ENCODE measurements at regions not wholly inside any gene's neighbourhood (a gene's known extent, or its start where the extent isn't known, plus 50 kb on each side); places are given as distances from the start of the nearest gene placed in this dataset.

- no peak for DNase-seq (ENCODE audit: low spot score)
These were observed 569.0 kb upstream of the SORCS1 start for GRCh38 chr10:107733328-107734130.

GRCh38 chr10:107732045-107732444 is 567.5 kb upstream of the SORCS1 start:
- no peak for DNase-seq (ENCODE audit: low spot score)

DNA sequence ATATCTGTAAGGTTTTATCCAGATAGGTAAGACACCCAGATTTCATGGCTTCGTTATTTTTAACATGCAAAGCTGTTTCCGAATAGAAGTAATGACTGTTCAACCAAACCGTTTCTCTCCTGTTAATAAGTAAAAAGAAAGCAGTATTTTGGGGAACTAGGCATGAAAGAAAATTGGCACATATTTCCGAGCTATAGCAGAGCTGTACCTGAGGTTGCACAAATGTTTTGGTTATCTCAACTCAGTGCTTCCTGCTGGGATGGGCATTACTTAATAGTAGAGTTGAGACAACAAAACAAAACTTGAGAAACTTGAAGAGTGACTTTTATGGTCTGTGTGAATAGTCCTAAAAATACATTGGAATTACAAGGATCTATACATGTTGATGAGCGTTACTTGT is 564.3 kb upstream of the SORCS1 start:
- DNase-seq (ENCODE audit: low spot score): peak; percentile 21

DNA sequence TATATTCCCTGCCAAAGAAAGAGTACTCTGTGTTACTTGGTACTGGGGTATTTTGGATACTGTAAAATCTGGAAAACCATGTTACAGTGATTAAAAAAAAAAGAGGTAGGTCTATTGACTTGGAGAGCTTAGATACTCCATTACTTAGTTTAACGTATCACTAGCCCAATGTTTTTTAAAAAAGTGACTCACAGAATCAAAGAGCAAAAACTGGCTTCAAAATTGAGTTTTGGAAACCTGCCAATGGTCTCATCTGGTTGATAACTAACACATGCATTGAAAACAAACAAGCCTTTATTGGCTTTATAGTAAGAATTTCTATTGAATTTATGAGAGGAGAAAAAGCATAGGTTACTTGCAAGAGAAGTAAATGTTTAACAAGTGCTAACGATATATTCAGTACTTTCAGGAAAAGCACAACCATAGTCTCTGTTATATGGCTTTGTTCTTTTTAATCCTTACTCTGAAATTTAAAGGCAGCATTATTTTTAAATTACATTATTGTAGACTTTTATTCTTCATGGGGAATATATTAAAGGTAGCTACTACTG is 563.3 kb upstream of the SORCS1 start:
- peak; percentile 54 for DNase-seq (ENCODE audit: low spot score)

- no peak for DNase-seq (ENCODE audit: low spot score)
These were observed 554.4 kb upstream of the SORCS1 start for GRCh38 chr10:107718864-107719263.

- no peak for DNase-seq (ENCODE audit: low spot score)
These were observed 552.5 kb upstream of the SORCS1 start for GRCh38 chr10:107717046-107717445.

DNA sequence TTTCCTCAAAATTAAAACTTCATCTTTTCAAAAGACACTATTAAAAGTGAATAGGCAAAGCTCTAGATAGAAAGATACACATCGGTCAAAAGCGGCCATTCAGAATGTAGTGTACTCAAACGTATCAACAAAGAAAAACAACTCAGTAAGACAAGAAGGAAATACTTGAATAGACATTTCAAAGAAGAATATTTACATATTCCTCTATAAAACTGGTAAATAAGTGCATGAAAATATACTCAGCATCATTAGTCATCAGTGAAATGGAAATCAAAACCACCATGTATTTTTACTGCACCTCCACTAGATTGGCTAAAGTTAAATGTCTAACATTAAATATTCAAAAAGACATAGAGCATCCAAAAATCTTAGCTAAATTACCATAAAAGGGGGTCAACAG is 551.1 kb upstream of the SORCS1 start:
- no peak for DNase-seq (ENCODE audit: low spot score)

DNA sequence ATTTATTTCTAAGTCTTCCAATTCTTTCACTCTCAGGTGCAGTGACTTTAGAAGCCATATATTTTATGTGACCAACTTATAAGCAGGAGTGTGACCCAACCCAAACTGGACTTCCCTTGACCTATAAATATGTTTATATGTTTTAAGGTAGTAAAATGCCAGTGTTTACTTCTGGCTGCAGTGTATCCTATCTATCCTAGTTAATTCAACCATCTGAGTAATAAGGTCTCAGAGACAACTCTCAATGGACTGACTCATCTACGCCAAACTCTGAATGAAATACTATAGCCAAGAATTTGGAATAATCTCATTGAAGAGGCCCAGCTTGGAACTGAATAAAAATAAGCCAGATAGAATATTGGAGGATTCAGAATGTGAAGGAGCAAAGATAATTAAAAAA is 544.5 kb upstream of the SORCS1 start:
- DNase-seq (ENCODE audit: low spot score): no peak

DNA sequence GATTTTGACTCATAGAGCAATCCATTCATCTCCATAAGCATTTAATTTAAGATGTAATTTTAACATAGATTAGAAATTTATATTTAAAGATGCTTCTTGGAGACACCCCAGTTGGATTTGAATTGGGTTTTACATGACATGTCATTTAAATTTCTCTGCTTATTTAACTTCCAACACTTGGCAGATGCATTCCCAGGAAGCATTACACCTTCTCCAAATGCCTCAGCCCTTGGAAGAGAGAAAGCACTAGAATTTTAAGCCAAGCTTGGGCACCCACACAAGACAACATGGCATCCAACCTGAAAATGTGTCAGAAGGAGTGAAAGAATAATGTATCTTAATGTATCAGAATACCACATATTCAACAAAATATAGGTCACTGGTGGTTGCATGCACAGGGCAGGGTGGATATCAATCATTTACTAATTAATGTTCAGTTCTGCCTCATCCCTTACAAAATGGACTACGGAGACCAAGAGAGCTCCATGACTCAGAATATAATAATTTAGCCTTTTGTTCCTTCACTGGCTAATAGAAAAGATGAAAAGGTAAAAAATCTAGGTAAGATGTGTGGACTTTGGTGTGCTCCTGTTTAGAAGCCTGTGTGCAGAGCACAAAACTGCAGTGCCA is 541.7 kb upstream of the SORCS1 start:
- DNase-seq (ENCODE audit: low spot score): no peak

- DNase-seq (ENCODE audit: low spot score): no peak
These were observed 537.4 kb upstream of the SORCS1 start for GRCh38 chr10:107701943-107702342.

DNA sequence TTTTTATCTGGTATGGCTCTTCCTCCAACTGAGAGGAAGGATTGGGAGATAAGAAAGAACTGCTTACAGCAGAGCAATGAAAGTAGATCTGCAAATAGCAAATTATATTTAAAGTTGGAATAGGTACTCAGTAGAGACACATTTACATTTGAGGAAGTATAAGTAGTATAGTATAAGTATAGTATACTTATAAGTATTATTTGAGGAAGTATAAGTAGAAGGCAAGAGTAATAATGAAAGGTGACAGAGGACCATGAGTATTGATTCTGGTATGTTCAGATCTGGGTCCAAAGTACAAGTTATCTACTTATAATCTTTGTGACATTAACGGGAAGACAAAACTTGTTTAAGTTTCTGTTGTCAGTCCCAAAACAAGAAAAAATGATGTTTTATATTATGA is 527.6 kb upstream of the SORCS1 start:
- no peak for DNase-seq (ENCODE audit: low spot score)

GRCh38 chr10:107689323-107689722 is 524.8 kb upstream of the SORCS1 start:
- no peak for DNase-seq (ENCODE audit: low spot score)

- DNase-seq (ENCODE audit: low spot score): no peak
These were observed 523.2 kb upstream of the SORCS1 start for GRCh38 chr10:107687701-107688100.

- DNase-seq (ENCODE audit: low spot score): peak; percentile 12
These were observed 521.6 kb upstream of the SORCS1 start for GRCh38 chr10:107686095-107686494.

DNA sequence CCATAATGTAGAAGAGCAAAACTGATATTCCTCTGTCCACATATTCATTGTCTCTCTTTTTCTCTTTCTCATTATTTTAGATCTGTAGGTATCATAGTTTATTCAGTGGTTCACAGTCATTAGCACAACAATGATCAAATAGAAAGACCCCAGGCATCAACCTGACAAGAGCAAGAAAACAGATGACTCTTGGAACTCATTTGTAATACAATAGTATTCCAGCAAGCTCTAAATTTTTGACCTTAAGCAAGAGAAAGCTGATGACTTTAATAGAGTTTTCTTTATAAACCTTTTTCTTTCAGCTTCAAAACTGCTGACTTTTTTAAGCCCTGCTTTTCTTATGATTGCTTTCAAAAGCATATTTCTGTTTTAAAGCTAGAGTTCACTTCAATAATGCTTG is 507.5 kb upstream of the SORCS1 start:
- no peak for DNase-seq (ENCODE audit: low spot score)

DNA sequence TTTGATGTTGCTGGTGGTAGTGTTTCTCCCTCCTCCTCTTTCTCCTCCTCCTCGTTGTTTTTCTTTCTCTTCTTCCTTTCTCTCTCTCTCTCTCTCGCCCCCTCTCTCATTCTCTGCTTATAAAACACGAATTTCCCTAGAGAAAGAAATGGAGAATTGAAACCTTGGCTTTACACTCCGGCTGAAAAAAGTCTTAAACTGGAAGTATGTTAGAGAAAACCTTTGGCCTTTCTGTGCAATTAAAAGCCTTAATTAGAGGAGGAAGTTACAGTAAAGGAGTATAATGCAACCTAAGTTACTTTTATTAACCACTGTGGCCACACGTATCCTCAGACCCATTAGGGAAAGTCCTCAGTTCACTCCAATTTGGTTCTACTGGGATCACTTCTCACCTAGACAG is 501.7 kb upstream of the SORCS1 start:
- no peak for DNase-seq (ENCODE audit: low spot score)

GRCh38 chr10:107665459-107665858 is 501.0 kb upstream of the SORCS1 start:
- DNase-seq (ENCODE audit: low spot score): no peak

DNA sequence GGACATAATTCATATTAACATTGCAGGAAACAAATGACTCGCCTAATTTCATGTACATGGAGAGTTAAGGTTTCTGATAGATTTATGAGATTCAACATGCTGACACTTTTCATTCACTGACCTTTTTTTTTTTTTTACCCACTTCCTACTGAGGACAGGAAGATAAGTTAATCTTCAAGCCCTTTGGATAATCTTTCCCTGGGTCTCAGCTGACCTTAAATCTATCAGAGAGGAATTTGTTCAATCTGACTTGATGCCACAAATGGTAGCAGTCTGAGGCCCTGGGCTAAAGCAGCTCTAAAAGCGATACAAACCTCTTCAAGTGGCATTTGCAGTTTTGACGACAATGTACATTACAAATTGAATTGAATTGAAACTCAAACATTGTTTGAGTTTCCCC is 493.3 kb upstream of the SORCS1 start:
- no peak for DNase-seq (ENCODE audit: low spot score)

- DNase-seq (ENCODE audit: low spot score): no peak
These were observed 492.4 kb upstream of the SORCS1 start for GRCh38 chr10:107656932-107657331.

GRCh38 chr10:107653832-107654287 is 489.4 kb upstream of the SORCS1 start:
- peak; percentile 48 for DNase-seq (ENCODE audit: low spot score)

DNA sequence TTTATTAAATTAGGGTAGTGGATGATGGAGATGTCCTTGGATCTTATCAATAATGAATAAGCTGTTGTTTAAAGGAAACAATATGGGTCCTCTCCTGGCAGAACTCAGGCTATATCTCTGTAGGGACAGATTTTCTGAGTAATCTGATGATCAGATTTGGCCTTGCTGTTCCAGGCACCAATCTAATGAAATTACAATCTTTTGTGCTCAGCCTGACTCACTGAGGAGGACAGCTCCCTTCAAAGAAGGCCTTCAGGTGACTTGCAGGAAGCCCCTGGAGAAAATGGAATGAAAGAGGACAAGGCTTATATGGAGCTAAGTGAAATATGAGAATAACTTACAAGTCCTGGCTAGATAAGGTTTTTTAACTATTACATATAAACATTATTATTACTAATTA is 486.4 kb upstream of the SORCS1 start:
- DNase-seq (ENCODE audit: low spot score): no peak

DNA sequence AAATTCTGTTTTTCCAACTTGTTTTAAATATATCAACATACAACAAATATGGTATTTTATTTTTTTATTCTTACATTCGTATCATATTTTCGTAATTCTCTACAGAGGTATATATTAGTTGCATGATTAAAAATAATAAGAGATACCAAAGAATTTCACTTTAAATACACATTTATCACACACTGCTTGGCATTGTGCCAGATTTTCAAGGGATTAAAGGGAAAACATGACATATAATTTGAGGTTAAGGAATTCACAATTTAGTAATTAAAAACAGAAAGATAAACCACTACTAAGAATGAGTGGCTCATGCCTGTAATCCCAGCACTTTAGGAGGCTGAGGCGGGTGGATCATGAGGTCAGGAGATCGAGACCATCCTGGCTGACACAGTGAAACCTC is 484.7 kb upstream of the SORCS1 start:
- DNase-seq (ENCODE audit: low spot score): no peak

- DNase-seq (ENCODE audit: low spot score): no peak
These were observed 483.0 kb upstream of the SORCS1 start for GRCh38 chr10:107647462-107647861.

Data from mucosa of gallbladder (tissue), 1 donor.